Ectodermal cell (in vitro differentiated cells): ENCODE measurements at regions not wholly inside any gene's neighbourhood (a gene's known extent, or its start where the extent isn't known, plus 50 kb on each side); places are given as distances from the start of the nearest gene placed in this dataset.

Source experiments
- H3K27ac ChIP-seq: 2 replicates; pipeline ENCODE4 v1.7.0; 2013; ENCODE audit warnings: mild to moderate bottlenecking, low read depth, low read length; ENCODE audit not compliant: insufficient read depth, poor library complexity, severe bottlenecking
- H3K27me3 ChIP-seq: 2 replicates; pipeline ENCODE4 v1.7.0; 2013; ENCODE audit warnings: mild to moderate bottlenecking, low read length; ENCODE audit not compliant: insufficient read depth, control insufficient read depth, poor library complexity, severe bottlenecking
- H3K36me3 ChIP-seq: one replicate; pipeline ENCODE4 v1.7.0; 2013; ENCODE audit warnings: low read length; ENCODE audit not compliant: control insufficient read depth, insufficient read depth
- H3K4me1 ChIP-seq: one replicate; pipeline ENCODE4 v1.7.0; 2013; ENCODE audit warnings: low read length; ENCODE audit not compliant: control insufficient read depth, insufficient read depth
- H3K4me3 ChIP-seq: 2 replicates; pipeline ENCODE4 v1.7.0; 2013; ENCODE audit warnings: low read depth, low read length, control low read depth; ENCODE audit not compliant: insufficient read depth
- H3K9me3 ChIP-seq: 2 replicates; pipeline ENCODE4 v1.7.0; 2013; ENCODE audit warnings: mild to moderate bottlenecking, low read length, moderate library complexity; ENCODE audit not compliant: control insufficient read depth
- WGBS, 2 experiments: methylation state at CpG; one replicate each; pipeline ENCODE4 v1.1.7; 2013; ENCODE audit warnings: missing lambda C conversion rate in 2 of 2; 5-methylcytosine and 5-hydroxymethylcytosine counted together

DNA sequence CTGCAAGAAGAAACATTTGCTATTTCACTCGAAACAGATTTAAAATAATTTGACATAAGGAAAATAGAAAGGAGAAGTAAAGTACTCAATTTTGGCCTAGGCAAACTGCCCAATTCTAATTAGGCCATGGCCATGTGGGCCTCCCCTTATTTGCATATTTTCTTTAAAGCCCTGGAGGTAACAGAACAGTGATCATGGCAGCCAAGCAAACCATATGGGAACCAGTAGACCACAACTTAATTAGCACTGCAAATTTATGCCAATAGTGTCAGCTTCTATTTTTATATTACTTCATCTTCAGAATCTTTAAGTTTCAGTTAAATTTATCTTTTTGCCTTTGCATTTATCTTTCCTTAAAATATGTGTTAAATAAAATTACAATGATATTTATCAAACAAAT lies 63.3 kb upstream of the THSD7A start:
- Histone ChIP-seq H3K4me1 (no peaks in the 10 kb centered on the region), H3K4me3 (no peak overlapping the region), H3K27me3 (no peaks in the 10 kb centered on the region), H3K9me3 (no peaks in the 10 kb centered on the region), H3K27ac (no peak overlapping the region), H3K36me3 (no peaks in the 10 kb centered on the region)
- 100% methylated on average over 1 of the region's 1 CpG; no CpG with 5 or more reads in 1 of the 2 experiments for WGBS, 2 experiments

GRCh38 chr7:11896663-11897062 lies 64.7 kb upstream of the THSD7A start:
- H3K36me3 ChIP-seq: no peaks in the 10 kb centered on the region
- H3K4me1 ChIP-seq: no peaks in the 10 kb centered on the region
- no peak overlapping the region for H3K27ac ChIP-seq
- WGBS, 2 experiments: 75 to 90% methylated on average over 1 of the region's 1 CpG
- H3K27me3 ChIP-seq: no peaks in the 10 kb centered on the region
- H3K9me3 ChIP-seq: no peaks in the 10 kb centered on the region
- H3K4me3 ChIP-seq: no peak overlapping the region

DNA sequence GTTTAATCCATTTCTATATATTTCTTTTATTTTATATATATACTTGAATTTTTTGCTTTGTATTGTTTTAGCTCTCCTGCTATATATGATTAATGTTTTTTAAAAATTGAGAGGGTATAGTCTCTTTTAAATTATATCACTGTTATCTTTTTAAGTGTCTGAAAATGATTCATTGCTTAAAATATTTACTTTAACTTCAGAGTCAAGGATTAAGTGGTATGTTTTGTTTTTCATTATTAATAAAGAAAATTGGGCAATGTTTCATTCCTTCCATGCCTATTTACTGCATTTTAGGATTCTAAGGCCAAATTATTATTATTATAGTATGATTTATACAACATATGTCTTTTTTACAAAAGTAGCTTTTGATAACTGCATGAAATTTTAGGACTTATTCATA lies 67.2 kb upstream of the THSD7A start:
- H3K36me3 ChIP-seq: no peaks in the 10 kb centered on the region
- no peaks in the 10 kb centered on the region for H3K9me3 ChIP-seq
- no peak overlapping the region for H3K27ac ChIP-seq
- no peaks in the 10 kb centered on the region for H3K27me3 ChIP-seq
- no peak overlapping the region for H3K4me3 ChIP-seq
- H3K4me1 ChIP-seq: no peaks in the 10 kb centered on the region

- H3K27ac ChIP-seq: no peak overlapping the region
- H3K4me3 ChIP-seq: no peak overlapping the region
- no peaks in the 10 kb centered on the region for H3K27me3 ChIP-seq
- no peaks in the 10 kb centered on the region for H3K9me3 ChIP-seq
- no peaks in the 10 kb centered on the region for H3K36me3 ChIP-seq
- H3K4me1 ChIP-seq: no peaks in the 10 kb centered on the region
- 88 to 92% methylated on average over 2 of the region's 2 CpGs for WGBS, 2 experiments
Measured at GRCh38 chr7:11910253-11910652, 78.3 kb upstream of the THSD7A start.

- no peaks in the 10 kb centered on the region for H3K36me3 ChIP-seq
- H3K27me3 ChIP-seq: no peaks in the 10 kb centered on the region
- H3K27ac ChIP-seq: no peak overlapping the region
- WGBS, 2 experiments: 39 to 67% methylated on average over 2 to 3 of the region's 3 CpGs
- no peaks in the 10 kb centered on the region for H3K9me3 ChIP-seq
- H3K4me1 ChIP-seq: no peaks in the 10 kb centered on the region
- H3K4me3 ChIP-seq: no peak overlapping the region
Measured at GRCh38 chr7:11911900-11912299, 79.9 kb upstream of the THSD7A start.

GRCh38 chr7:11914645-11915044 lies 82.6 kb upstream of the THSD7A start:
- Histone ChIP-seq H3K4me3 (no peak overlapping the region), H3K9me3 (no peaks in the 10 kb centered on the region), H3K27me3 (no peaks in the 10 kb centered on the region), H3K4me1 (no peaks in the 10 kb centered on the region), H3K36me3 (no peaks in the 10 kb centered on the region), H3K27ac (no peak overlapping the region)
- WGBS, 2 experiments: 87 to 92% methylated on average over 4 of the region's 4 CpGs

DNA sequence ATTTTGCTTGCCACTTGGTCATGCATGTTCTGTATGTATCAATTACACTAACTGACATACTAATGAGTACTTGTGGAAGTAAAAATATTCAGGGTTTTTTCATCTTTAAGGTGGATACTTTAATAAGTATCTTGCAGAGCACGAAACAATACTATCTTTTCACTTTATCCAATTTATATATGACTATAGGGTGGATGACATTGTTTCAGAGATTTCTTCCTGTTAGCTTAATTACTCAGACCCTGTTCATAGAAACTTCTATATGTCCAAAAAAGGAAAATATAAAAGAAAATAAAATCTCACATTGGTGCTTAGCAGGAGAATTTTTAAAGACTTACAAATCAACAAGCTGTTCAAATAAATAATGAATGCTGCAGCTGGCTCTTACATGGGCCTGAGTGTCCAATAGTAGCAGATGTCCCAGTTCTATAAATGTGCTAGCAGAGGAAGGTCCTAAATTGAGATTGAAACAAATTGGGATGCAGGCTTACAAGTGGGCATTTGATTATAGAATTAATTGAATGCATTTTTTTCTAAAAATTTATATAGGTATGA lies 91.5 kb upstream of the THSD7A start:
- Histone ChIP-seq H3K4me1 (no peaks in the 10 kb centered on the region), H3K9me3 (no peaks in the 10 kb centered on the region), H3K27me3 (no peaks in the 10 kb centered on the region), H3K27ac (no peak overlapping the region), H3K36me3 (no peaks in the 10 kb centered on the region), H3K4me3 (no peak overlapping the region)
- WGBS, 2 experiments: no CpG with 5 or more reads among the region's 1 CpG

DNA sequence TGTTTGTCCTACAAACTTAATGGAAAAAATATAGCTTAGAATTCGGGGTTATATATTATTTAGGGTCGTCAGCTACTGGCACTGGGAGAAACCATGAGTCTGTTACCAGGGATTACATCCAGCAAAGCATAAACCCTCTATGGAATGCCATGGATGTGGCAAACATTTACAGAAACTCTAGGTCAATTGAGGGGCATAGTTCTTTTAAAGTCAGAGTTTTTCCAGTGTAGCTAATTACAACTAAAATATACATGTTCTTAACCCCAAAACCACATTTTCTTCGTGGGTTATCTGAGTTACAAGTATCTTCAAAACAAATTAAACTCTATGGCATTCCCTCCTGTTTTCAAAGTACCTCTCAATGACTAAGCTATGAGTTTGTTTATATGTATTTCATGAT lies 99.3 kb upstream of the THSD7A start:
- 91 to 97% methylated on average over 3 of the region's 3 CpGs for WGBS, 2 experiments
- no peaks in the 10 kb centered on the region for H3K4me1 ChIP-seq
- H3K27me3 ChIP-seq: no peaks in the 10 kb centered on the region
- H3K4me3 ChIP-seq: no peak overlapping the region
- H3K27ac ChIP-seq: no peak overlapping the region
- no peaks in the 10 kb centered on the region for H3K9me3 ChIP-seq
- no peaks in the 10 kb centered on the region for H3K36me3 ChIP-seq

DNA sequence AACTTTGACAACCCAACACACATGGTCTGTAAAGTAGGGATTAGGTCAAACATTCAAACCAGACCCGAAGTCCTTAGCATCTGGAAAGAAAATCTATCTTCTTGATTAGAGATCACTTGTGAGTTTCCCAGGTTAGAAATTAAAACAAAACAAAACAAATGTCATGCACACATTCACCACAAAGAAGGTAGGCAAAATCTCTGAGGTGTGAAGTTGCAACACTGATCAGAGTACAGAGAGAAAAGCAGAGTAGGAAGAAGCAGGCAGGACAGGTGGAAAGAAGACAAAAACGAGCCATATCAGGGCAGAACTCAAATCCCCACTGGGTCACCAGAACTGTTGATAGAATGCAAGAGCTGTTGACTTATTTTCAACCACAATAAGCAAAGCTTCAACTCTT lies 102.8 kb upstream of the THSD7A start:
- H3K36me3 ChIP-seq: no peaks in the 10 kb centered on the region
- no peaks in the 10 kb centered on the region for H3K4me1 ChIP-seq
- no peaks in the 10 kb centered on the region for H3K27me3 ChIP-seq
- H3K4me3 ChIP-seq: no peak overlapping the region
- no peaks in the 10 kb centered on the region for H3K9me3 ChIP-seq
- H3K27ac ChIP-seq: no peak overlapping the region
- 83 to 93% methylated on average over 2 of the region's 2 CpGs for WGBS, 2 experiments

DNA sequence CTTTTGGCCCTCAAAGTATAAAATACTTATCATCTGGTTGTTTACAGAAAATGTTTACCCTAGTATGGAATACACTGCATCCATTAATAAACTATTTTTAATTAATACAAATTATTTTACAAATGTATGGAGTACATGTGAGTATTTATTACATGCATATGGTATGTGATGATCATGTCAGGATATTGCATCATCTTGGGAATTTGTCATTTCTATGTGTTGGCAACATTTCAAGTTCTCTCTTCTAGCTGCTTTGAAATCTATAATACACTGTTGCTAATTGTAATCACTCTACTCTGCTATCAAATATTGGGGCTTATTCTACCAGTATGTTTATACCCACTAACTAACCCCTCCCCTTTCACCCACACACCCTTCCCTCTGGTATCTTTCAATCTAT lies 103.9 kb upstream of the THSD7A start:
- H3K4me1 ChIP-seq: no peaks in the 10 kb centered on the region
- no peak overlapping the region for H3K27ac ChIP-seq
- no peaks in the 10 kb centered on the region for H3K9me3 ChIP-seq
- no peaks in the 10 kb centered on the region for H3K36me3 ChIP-seq
- H3K4me3 ChIP-seq: no peak overlapping the region
- H3K27me3 ChIP-seq: no peaks in the 10 kb centered on the region

- Histone ChIP-seq H3K4me3 (no peak overlapping the region), H3K27ac (no peak overlapping the region), H3K4me1 (no peaks in the 10 kb centered on the region), H3K27me3 (no peaks in the 10 kb centered on the region), H3K36me3 (no peaks in the 10 kb centered on the region), H3K9me3 (no peaks in the 10 kb centered on the region)
- WGBS, 2 experiments: 94 to 100% methylated on average over 1 of the region's 1 CpG
Measured at GRCh38 chr7:11946794-11947193, 114.8 kb upstream of the THSD7A start.
